Hepatocyte (in vitro differentiated cells): ENCODE measurements at regions not wholly inside any gene's neighbourhood (a gene's known extent, or its start where the extent isn't known, plus 50 kb on each side); places are given as distances from the start of the nearest gene placed in this dataset.

ENCODE experiments used
- DNase-seq: peaks from one replicate; pipeline ENCODE4 v3.0.0-alpha.2; 2016; ENCODE audit warnings: low spot score
- H2AFZ ChIP-seq: fragments of 200-600 bp; sonication (generic); 2 replicates; pipeline ENCODE4 v1.6.0; 2016; ENCODE audit warnings: antibody characterized with exemption, mild to moderate bottlenecking
- H3K27ac ChIP-seq: fragments of 200-600 bp; sonication (generic); 2 replicates; pipeline ENCODE4 v1.5.1; 2016; ENCODE audit warnings: mild to moderate bottlenecking
- H3K27me3 ChIP-seq: fragments of 200-600 bp; sonication (generic); 2 replicates; pipeline ENCODE4 v1.6.1; 2016
- H3K36me3 ChIP-seq: fragments of 200-600 bp; sonication (generic); replicated peaks from 2 replicates; pipeline ENCODE4 v1.5.1; 2016; ENCODE audit warnings: low read depth; ENCODE audit not compliant: insufficient read depth
- H3K4me1 ChIP-seq: fragments of 200-600 bp; sonication (generic); 2 replicates; pipeline ENCODE4 v1.5.1; 2016; ENCODE audit warnings: mild to moderate bottlenecking, moderate library complexity; ENCODE audit not compliant: insufficient read depth
- H3K4me2 ChIP-seq: fragments of 200-600 bp; sonication (generic); 2 replicates; pipeline ENCODE4 v1.6.0; 2016
- H3K4me3 ChIP-seq: fragments of 200-600 bp; sonication (generic); 2 replicates; pipeline ENCODE4 v1.5.1; 2016; ENCODE audit warnings: mild to moderate bottlenecking
- H3K79me2 ChIP-seq: fragments of 200-600 bp; sonication (generic); 2 replicates; pipeline ENCODE4 v1.6.0; 2017; ENCODE audit warnings: mild to moderate bottlenecking
- H3K9me2 ChIP-seq: fragments of 200-600 bp; sonication (generic); replicated peaks from 2 replicates; pipeline ENCODE4 v1.6.0; 2017; ENCODE audit warnings: mild to moderate bottlenecking; ENCODE audit not compliant: insufficient read depth
- H3K9me3 ChIP-seq: fragments of 200-600 bp; sonication (generic); 2 replicates; pipeline ENCODE4 v1.5.1; 2016; ENCODE audit warnings: low read depth, mild to moderate bottlenecking
- H4K20me1 ChIP-seq: fragments of 200-600 bp; sonication (generic); 2 replicates; pipeline ENCODE4 v1.6.0; 2016; ENCODE audit warnings: mild to moderate bottlenecking; ENCODE audit not compliant: insufficient read depth, poor library complexity, severe bottlenecking
- EZH2 ChIP-seq: fragments of 200-600 bp; sonication (generic); IDR thresholded peaks from 2 replicates; pipeline ENCODE4 v1.6.1; 2016; ENCODE audit warnings: antibody characterized with exemption, mild to moderate bottlenecking, borderline replicate concordance
- EZH2phosphoT487 ChIP-seq: fragments of 200-600 bp; sonication (generic); IDR thresholded peaks from one replicate; pipeline ENCODE4 v1.6.1; 2018; ENCODE audit warnings: antibody characterized with exemption, mild to moderate bottlenecking, low read depth, moderate library complexity; ENCODE audit not compliant: unreplicated experiment, severe bottlenecking
- WGBS: methylation state at CpG from one replicate; pipeline ENCODE4 v1.1.6; 2016; ENCODE audit warnings: low lambda C conversion rate; ENCODE audit errors: missing lambda C conversion rate; 5-methylcytosine and 5-hydroxymethylcytosine counted together
- TF ChIP-seq, protein P1 (sequence below): fragments of 200-600 bp; sonication (generic); IDR thresholded peaks from 2 replicates; pipeline ENCODE4 v1.5.1; 2016; ENCODE audit warnings: antibody characterized with exemption, mild to moderate bottlenecking; ENCODE audit not compliant: poor library complexity

DNA sequence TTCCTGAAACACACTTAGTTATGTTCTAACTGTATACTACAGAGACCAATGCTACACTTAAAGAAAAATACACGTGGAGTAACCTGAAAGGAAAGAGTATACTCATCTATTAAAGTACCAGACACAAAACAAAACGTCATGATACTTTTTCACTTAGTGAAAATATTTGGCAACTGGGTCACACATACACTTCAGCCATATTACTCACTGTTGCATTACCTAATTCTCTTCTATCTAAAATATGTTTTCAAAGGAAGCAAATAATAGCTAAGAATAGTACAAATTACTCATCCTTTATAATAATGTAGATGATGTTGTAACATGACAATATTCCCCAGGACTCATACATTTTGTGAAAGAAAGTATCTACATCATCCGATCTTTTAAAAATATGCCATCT lies 76.5 kb upstream of the EPB41L3 start:
- no peaks in the 10 kb centered on the region for H3K9me2 ChIP-seq
- no peaks in the 10 kb centered on the region for H3K36me3 ChIP-seq
- DNase-seq: no peak
- H2AFZ ChIP-seq: no peak overlapping the region
- no peaks in the 10 kb centered on the region for H3K79me2 ChIP-seq
- 80% methylated on average over 3 of the region's 3 CpGs for WGBS
- H4K20me1 ChIP-seq: no peaks in the 10 kb centered on the region
- no peaks in the 10 kb centered on the region for H3K4me1 ChIP-seq
- no peak overlapping the region for H3K4me3 ChIP-seq
- no peak overlapping the region for H3K4me2 ChIP-seq
- no peak overlapping the region for H3K27ac ChIP-seq
- H3K9me3 ChIP-seq: no peaks in the 10 kb centered on the region
- TF ChIP-seq, protein P1, sequence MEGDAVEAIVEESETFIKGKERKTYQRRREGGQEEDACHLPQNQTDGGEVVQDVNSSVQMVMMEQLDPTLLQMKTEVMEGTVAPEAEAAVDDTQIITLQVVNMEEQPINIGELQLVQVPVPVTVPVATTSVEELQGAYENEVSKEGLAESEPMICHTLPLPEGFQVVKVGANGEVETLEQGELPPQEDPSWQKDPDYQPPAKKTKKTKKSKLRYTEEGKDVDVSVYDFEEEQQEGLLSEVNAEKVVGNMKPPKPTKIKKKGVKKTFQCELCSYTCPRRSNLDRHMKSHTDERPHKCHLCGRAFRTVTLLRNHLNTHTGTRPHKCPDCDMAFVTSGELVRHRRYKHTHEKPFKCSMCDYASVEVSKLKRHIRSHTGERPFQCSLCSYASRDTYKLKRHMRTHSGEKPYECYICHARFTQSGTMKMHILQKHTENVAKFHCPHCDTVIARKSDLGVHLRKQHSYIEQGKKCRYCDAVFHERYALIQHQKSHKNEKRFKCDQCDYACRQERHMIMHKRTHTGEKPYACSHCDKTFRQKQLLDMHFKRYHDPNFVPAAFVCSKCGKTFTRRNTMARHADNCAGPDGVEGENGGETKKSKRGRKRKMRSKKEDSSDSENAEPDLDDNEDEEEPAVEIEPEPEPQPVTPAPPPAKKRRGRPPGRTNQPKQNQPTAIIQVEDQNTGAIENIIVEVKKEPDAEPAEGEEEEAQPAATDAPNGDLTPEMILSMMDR: no peak
- TF ChIP-seq EZH2phosphoT487 (no peak), EZH2 (no peak)
- H3K27me3 ChIP-seq: peaks cover under 1% of the 10 kb centered on the region

DNA sequence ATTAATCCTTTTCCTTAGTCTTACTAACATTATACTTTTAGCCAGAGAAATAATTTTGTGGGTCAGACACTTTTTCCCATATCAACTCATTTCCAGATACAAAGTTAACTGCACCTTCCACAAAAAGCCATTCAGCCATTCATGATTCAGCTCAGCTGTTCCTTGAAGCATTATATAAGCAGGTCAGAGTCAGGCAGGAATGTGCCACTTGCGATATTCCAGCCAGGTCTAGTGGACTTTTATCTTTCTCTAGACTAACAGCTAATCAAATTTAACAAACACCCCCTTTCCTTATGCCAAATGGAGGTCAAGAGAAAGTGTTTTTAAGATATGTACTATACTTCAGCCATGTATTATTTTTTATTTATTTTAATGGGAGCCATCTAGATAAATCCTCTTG lies 75.6 kb upstream of the EPB41L3 start:
- no peaks in the 10 kb centered on the region for H3K27me3 ChIP-seq
- no peak for DNase-seq
- no peaks in the 10 kb centered on the region for H4K20me1 ChIP-seq
- no peaks in the 10 kb centered on the region for H3K4me1 ChIP-seq
- TF ChIP-seq EZH2phosphoT487: no peak
- TF ChIP-seq, protein P1: no peak
- TF ChIP-seq EZH2: no peak
- H3K79me2 ChIP-seq: no peaks in the 10 kb centered on the region
- no peak overlapping the region for H3K27ac ChIP-seq
- H3K9me2 ChIP-seq: no peaks in the 10 kb centered on the region
- no peaks in the 10 kb centered on the region for H3K9me3 ChIP-seq
- no peak overlapping the region for H3K4me3 ChIP-seq
- no peaks in the 10 kb centered on the region for H3K36me3 ChIP-seq
- no peak overlapping the region for H2AFZ ChIP-seq
- no peak overlapping the region for H3K4me2 ChIP-seq
- 19% methylated on average over 1 of the region's 1 CpG for WGBS

DNA sequence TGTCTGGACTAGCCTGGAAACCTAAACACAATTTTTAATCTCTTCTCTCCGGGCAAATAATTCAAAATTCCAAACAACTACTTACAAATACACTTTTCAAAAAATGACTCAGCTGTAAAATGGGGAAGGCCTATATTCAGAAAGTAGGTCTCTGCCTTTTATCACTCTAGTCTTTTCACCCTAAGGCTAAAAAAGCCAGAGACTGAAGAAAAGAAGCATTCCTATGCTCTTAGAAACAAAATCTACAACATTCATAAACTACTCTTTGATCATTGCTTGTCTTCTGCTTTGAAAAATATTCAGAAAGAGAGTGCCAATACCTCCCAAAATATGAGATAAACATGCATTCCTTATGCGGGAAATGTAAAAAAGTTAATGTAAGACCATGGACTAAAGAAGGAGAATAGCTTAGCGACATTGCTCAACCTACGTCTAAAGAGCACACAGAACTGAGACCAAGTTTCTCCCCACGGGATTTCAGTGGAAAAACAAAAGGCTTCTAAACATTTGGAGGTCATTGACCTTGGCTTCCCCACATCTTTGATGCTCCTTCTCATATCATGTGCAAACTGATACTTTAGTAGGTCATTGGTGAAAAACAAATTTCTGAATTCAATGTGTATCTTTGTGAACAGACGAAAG lies 74.4 kb upstream of the EPB41L3 start:
- no peaks in the 10 kb centered on the region for H3K27me3 ChIP-seq
- H3K9me3 ChIP-seq: no peaks in the 10 kb centered on the region
- H4K20me1 ChIP-seq: no peaks in the 10 kb centered on the region
- H3K4me2 ChIP-seq: no peak overlapping the region
- no peaks in the 10 kb centered on the region for H3K9me2 ChIP-seq
- no peaks in the 10 kb centered on the region for H3K4me1 ChIP-seq
- no peak overlapping the region for H2AFZ ChIP-seq
- no peaks in the 10 kb centered on the region for H3K36me3 ChIP-seq
- 57% methylated on average over 6 of the region's 6 CpGs for WGBS
- H3K79me2 ChIP-seq: no peaks in the 10 kb centered on the region
- no peak for TF ChIP-seq EZH2
- TF ChIP-seq, protein P1: no peak
- no peak for TF ChIP-seq EZH2phosphoT487
- no peak for DNase-seq
- H3K27ac ChIP-seq: peak overlapping the region; percentile 21
- H3K4me3 ChIP-seq: no peak overlapping the region

DNA sequence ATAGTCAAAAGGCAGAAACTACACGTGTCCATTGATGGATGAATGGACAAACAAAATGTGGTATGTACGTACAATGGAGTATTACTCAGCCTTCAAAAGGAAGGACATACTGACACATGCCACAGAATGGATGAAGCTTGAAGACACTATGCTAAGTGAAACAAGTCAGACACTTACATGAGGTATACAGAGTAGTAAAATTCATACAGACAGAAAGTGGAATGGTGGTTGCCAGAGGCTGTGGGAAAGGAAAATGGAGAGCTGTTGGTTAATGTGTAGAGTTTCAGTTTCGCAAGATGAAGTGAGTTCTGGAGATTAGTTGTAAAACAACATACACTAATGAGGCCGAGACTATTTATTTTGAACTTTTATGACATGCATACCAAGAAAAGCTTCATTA lies 67.4 kb upstream of the EPB41L3 start:
- Histone ChIP-seq H3K36me3 (no peaks in the 10 kb centered on the region), H3K9me2 (no peaks in the 10 kb centered on the region), H3K4me1 (no peaks in the 10 kb centered on the region), H3K4me2 (no peak overlapping the region), H3K27ac (no peak overlapping the region), H3K4me3 (no peak overlapping the region), H4K20me1 (no peaks in the 10 kb centered on the region), H3K9me3 (no peaks in the 10 kb centered on the region), H3K79me2 (no peaks in the 10 kb centered on the region), H3K27me3 (no peaks in the 10 kb centered on the region), H2AFZ (no peak overlapping the region)
- no peak for DNase-seq
- 85% methylated on average over 4 of the region's 4 CpGs for WGBS
- TF ChIP-seq, protein P1: no peak
- TF ChIP-seq EZH2phosphoT487 (no peak), EZH2 (no peak)
